Neural cell (in vitro differentiated cells): ENCODE measurements at regions not wholly inside any gene's neighbourhood (a gene's known extent, or its start where the extent isn't known, plus 50 kb on each side); places are given as distances from the start of the nearest gene placed in this dataset.

Source experiments
- H2AFZ ChIP-seq: fragments of 200-600, 300-800 bp; sonication (generic), shearing (Covaris generic); 2 replicates; pipeline ENCODE4 v1.6.0; 2014; ENCODE audit warnings: low read depth, mild to moderate bottlenecking, antibody characterized with exemption, low read length, moderate library complexity
- H3F3A ChIP-seq: fragments of 200-600 bp; shearing (Covaris generic); 2 replicates; pipeline ENCODE4 v1.6.1; 2016; ENCODE audit warnings: mild to moderate bottlenecking, moderate library complexity, mixed read lengths, antibody characterized with exemption, low read length; ENCODE audit not compliant: insufficient read depth, poor library complexity, severe bottlenecking
- H3K27ac ChIP-seq: fragments of 200-600, 300-800 bp; sonication (generic), shearing (Covaris generic); 2 replicates; pipeline ENCODE4 v1.5.1; 2014; ENCODE audit warnings: mild to moderate bottlenecking, low read length, moderate library complexity
- H3K27me3 ChIP-seq: fragments of 300-800, 200-600 bp; sonication (generic), shearing (Covaris generic); 2 replicates; pipeline ENCODE4 v1.6.0; 2014; ENCODE audit warnings: mild to moderate bottlenecking, low read depth, low read length, moderate library complexity; ENCODE audit not compliant: insufficient read depth
- H3K36me3 ChIP-seq: fragments of 300-800, 200-600 bp; sonication (generic), shearing (Covaris generic); 2 replicates; pipeline ENCODE4 v1.5.1; 2014; ENCODE audit warnings: mild to moderate bottlenecking, antibody characterized with exemption, low read length, moderate library complexity; ENCODE audit not compliant: insufficient read depth
- H3K4me2 ChIP-seq: fragments of 300-800, 200-600 bp; sonication (generic), shearing (Covaris generic); 2 replicates; pipeline ENCODE4 v1.6.0; 2014; ENCODE audit warnings: mild to moderate bottlenecking, low read length
- H3K4me3 ChIP-seq: fragments of 300-800, 200-600 bp; sonication (generic), shearing (Covaris generic); 2 replicates; pipeline ENCODE4 v1.5.1; 2014; ENCODE audit warnings: mild to moderate bottlenecking, low read length, moderate library complexity
- H3K79me2 ChIP-seq: fragments of 200-600 bp; shearing (Covaris generic); replicated peaks from 2 replicates; pipeline ENCODE4 v1.6.0; 2014; ENCODE audit warnings: mild to moderate bottlenecking, low read length, moderate library complexity; ENCODE audit not compliant: insufficient read depth
- H3K9ac ChIP-seq: fragments of 300-800, 200-600 bp; sonication (generic), shearing (Covaris generic); 2 replicates; pipeline ENCODE4 v1.6.1; 2016; ENCODE audit warnings: mild to moderate bottlenecking, low read length, mixed read lengths
- H3K9me2 ChIP-seq: fragments of 200-600 bp; shearing (Covaris generic); 2 replicates; pipeline ENCODE4 v1.6.1; 2016; ENCODE audit warnings: mild to moderate bottlenecking, low read length, mixed read lengths; ENCODE audit not compliant: insufficient read depth
- H3K9me3 ChIP-seq: fragments of 200-600, 300-800 bp; sonication (generic), shearing (Covaris generic); 2 replicates; pipeline ENCODE4 v1.6.1; 2016; ENCODE audit warnings: mild to moderate bottlenecking, mixed run types, low read length, moderate library complexity, mixed read lengths
- H4K20me1 ChIP-seq: fragments of 200-600 bp; shearing (Covaris generic); 2 replicates; pipeline ENCODE4 v1.6.1; 2016; ENCODE audit warnings: mild to moderate bottlenecking, mixed run types; ENCODE audit not compliant: insufficient read depth
- CTCF ChIP-seq: fragments of 450-650 bp; IDR thresholded peaks from 2 replicates; pipeline ENCODE4 v1.5.1; 2014; ENCODE audit warnings: antibody characterized with exemption, mild to moderate bottlenecking, moderate library complexity; ENCODE audit not compliant: poor library complexity, severe bottlenecking
- EP300 ChIP-seq: fragments of 450-650 bp; conservative IDR thresholded peaks from 2 replicates; pipeline ENCODE4 v1.6.1; 2014; ENCODE audit warnings: antibody characterized with exemption, mild to moderate bottlenecking, moderate library complexity; ENCODE audit not compliant: poor library complexity, severe bottlenecking
- EZH2 ChIP-seq: fragments of 200-600, 300-800 bp; shearing (Covaris generic), sonication (generic); IDR thresholded peaks from 2 replicates; pipeline ENCODE4 v1.6.1; 2014; ENCODE audit warnings: antibody characterized with exemption, low read length, borderline replicate concordance, mild to moderate bottlenecking; ENCODE audit not compliant: insufficient read depth, poor library complexity, severe bottlenecking
- MXI1 ChIP-seq: fragments of 450-650 bp; conservative IDR thresholded peaks from 2 replicates; pipeline ENCODE4 v1.6.1; 2014; ENCODE audit warnings: antibody characterized with exemption, mild to moderate bottlenecking; ENCODE audit not compliant: poor library complexity, severe bottlenecking
- POLR2AphosphoS5 ChIP-seq: IDR thresholded peaks from 2 replicates; pipeline ENCODE4 v1.6.1; 2012
- RAD21 ChIP-seq: fragments of 450-650 bp; conservative IDR thresholded peaks from 2 replicates; pipeline ENCODE4 v1.6.1; 2014; ENCODE audit warnings: antibody characterized with exemption, mild to moderate bottlenecking, moderate library complexity
- REST ChIP-seq: IDR thresholded peaks from 2 replicates; pipeline ENCODE4 v1.6.1; 2012; ENCODE audit warnings: borderline replicate concordance
- SMC3 ChIP-seq: fragments of 450-650 bp; conservative IDR thresholded peaks from 2 replicates; pipeline ENCODE4 v1.6.1; 2014; ENCODE audit warnings: antibody characterized with exemption, mild to moderate bottlenecking, moderate library complexity; ENCODE audit not compliant: poor library complexity
- TAF1 ChIP-seq: IDR thresholded peaks from 2 replicates; pipeline ENCODE4 v1.6.1; 2012; ENCODE audit warnings: low read depth

DNA sequence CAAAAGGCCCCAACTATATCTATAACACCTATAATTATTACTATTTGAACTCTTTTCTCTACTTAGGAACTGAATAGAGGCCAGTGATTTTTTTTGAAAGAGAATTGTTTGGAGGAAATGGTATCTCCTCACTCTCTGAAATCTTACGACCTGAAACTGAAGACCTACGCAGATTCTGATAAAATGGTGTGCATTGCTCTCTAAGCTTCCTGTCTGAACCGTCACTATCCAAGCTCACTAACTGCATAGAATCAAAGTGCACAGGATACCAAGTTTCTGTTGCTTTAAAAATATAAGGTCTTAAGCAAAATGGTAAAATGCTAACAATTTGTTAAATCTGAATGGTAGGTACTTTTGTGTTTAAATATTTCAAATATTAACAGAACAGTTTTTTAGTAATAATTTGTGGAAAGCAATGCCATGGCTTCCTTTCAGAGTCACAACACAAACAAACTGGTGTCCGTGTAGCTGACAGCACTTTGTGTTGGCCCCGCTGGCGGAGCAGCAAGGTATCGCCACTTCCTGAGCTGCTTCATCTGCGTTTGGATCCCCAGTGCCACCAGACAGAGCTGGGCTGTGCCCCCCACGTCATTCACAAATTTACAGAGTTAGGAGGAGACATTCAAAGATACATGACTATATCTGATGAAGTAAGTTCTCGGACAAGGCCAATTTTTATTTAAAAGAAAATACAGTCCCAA, 313.9 kb downstream of the FBXW7 start:
- Histone ChIP-seq H3K4me2 (no peak overlapping the region), H4K20me1 (no peaks in the 10 kb centered on the region), H3F3A (no peaks in the 10 kb centered on the region), H3K9me2 (no peaks in the 10 kb centered on the region), H2AFZ (no peak overlapping the region), H3K9ac (no peak overlapping the region), H3K36me3 (no peaks in the 10 kb centered on the region), H3K27me3 (no peaks in the 10 kb centered on the region), H3K27ac (no peak overlapping the region), H3K9me3 (no peaks in the 10 kb centered on the region), H3K4me3 (no peak overlapping the region), H3K79me2 (no peaks in the 10 kb centered on the region)
- no peak for TF ChIP-seq CTCF
- no peak for TF ChIP-seq SMC3
- no peak for TF ChIP-seq RAD21
- TF ChIP-seq MXI1: no peak
- no peak for TF ChIP-seq POLR2AphosphoS5
- no peak for TF ChIP-seq EZH2
- TF ChIP-seq REST: no peak
- no peak for TF ChIP-seq EP300
- TF ChIP-seq TAF1: no peak

DNA sequence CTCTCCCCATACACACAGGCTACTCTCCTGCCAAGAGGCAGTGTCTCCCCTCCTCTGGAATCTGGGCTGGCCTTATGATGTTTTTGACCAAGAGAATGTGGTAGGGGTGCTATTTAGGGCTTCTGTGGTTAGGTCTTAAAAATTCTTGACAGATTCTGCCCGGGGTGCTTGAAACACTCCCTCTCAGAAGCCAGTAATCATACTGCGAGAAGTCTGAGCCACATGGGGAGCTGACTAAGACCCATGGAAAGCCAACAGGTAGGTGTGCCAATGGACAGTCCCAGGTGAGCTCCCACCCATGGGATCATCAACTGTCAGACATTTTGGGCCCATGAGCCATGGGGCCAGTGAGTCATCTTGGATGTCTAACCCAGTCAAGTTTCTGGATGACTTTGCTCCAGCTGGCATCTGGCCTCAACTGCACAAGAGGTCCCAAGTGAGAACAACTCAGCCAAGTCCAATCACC, 315.7 kb downstream of the FBXW7 start:
- no peaks in the 10 kb centered on the region for H4K20me1 ChIP-seq
- no peaks in the 10 kb centered on the region for H3K9me3 ChIP-seq
- no peaks in the 10 kb centered on the region for H3K79me2 ChIP-seq
- H3K9me2 ChIP-seq: no peaks in the 10 kb centered on the region
- no peak overlapping the region for H2AFZ ChIP-seq
- no peaks in the 10 kb centered on the region for H3K27me3 ChIP-seq
- no peaks in the 10 kb centered on the region for H3F3A ChIP-seq
- H3K4me2 ChIP-seq: no peak overlapping the region
- no peak overlapping the region for H3K4me3 ChIP-seq
- no peak overlapping the region for H3K27ac ChIP-seq
- H3K36me3 ChIP-seq: no peaks in the 10 kb centered on the region
- H3K9ac ChIP-seq: no peak overlapping the region
- no peak for TF ChIP-seq CTCF
- TF ChIP-seq RAD21: no peak
- TF ChIP-seq MXI1: no peak
- no peak for TF ChIP-seq REST
- no peak for TF ChIP-seq EP300
- TF ChIP-seq EZH2: no peak
- TF ChIP-seq TAF1: no peak
- TF ChIP-seq SMC3: no peak
- TF ChIP-seq POLR2AphosphoS5: no peak
